Upper lobe of left lung (tissue), 4 donors: ENCODE measurements at regions not wholly inside any gene's neighbourhood (a gene's known extent, or its start where the extent isn't known, plus 50 kb on each side); places are given as distances from the start of the nearest gene placed in this dataset.

Source experiments
- EP300 ChIP-seq, 4 donors: sonication (generic); formaldehyde crosslinking; IDR thresholded peaks; one replicate each; pipeline ENCODE4 v1.5.1; 2017; ENCODE audit warnings: antibody characterized with exemption in 4 of 4, control low read depth in 2 of 4
- POLR2A ChIP-seq, 4 donors: fragments of 450-650 bp; IDR thresholded peaks; one replicate each; pipeline ENCODE4 v1.5.1; 2016 to 2017; ENCODE audit warnings: antibody characterized with exemption in 4 of 4, mild to moderate bottlenecking in 2 of 4
- POLR2AphosphoS5 ChIP-seq, 2 donors: sonication (generic); formaldehyde crosslinking; IDR thresholded peaks; one replicate each; pipeline ENCODE4 v1.5.1; 2017; ENCODE audit warnings: antibody characterized with exemption in 2 of 2
- TF ChIP-seq, protein P1 (sequence below), 6 experiments: fragments of 450-650 bp in 4 of 6; fragments of 200-600 bp in 2 of 6; sonication (generic) in 2 of 6; IDR thresholded peaks; one replicate each; pipeline ENCODE4 v1.5.1; 2016 to 2019; ENCODE audit warnings: antibody characterized with exemption in 6 of 6

GRCh38 chr15:62854420-62855084 is 188.0 kb upstream of the TPM1 start:
- TF ChIP-seq POLR2AphosphoS5 (IDR thresholded peaks at IDR 0.05) = no peak
- TF ChIP-seq POLR2A (IDR thresholded peaks at IDR 0.05) = no peak
- TF ChIP-seq, protein P1, sequence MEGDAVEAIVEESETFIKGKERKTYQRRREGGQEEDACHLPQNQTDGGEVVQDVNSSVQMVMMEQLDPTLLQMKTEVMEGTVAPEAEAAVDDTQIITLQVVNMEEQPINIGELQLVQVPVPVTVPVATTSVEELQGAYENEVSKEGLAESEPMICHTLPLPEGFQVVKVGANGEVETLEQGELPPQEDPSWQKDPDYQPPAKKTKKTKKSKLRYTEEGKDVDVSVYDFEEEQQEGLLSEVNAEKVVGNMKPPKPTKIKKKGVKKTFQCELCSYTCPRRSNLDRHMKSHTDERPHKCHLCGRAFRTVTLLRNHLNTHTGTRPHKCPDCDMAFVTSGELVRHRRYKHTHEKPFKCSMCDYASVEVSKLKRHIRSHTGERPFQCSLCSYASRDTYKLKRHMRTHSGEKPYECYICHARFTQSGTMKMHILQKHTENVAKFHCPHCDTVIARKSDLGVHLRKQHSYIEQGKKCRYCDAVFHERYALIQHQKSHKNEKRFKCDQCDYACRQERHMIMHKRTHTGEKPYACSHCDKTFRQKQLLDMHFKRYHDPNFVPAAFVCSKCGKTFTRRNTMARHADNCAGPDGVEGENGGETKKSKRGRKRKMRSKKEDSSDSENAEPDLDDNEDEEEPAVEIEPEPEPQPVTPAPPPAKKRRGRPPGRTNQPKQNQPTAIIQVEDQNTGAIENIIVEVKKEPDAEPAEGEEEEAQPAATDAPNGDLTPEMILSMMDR (IDR thresholded peaks at IDR 0.05) = no peak
- TF ChIP-seq EP300 (IDR thresholded peaks at IDR 0.05) = no peak
